Ectodermal cell (in vitro differentiated cells): ENCODE measurements at regions not wholly inside any gene's neighbourhood (a gene's known extent, or its start where the extent isn't known, plus 50 kb on each side); places are given as distances from the start of the nearest gene placed in this dataset.

ENCODE experiments used
- H3K27ac ChIP-seq: 2 replicates; pipeline ENCODE4 v1.7.0; 2013; ENCODE audit warnings: mild to moderate bottlenecking, low read depth, low read length; ENCODE audit not compliant: insufficient read depth, poor library complexity, severe bottlenecking
- H3K27me3 ChIP-seq: 2 replicates; pipeline ENCODE4 v1.7.0; 2013; ENCODE audit warnings: mild to moderate bottlenecking, low read length; ENCODE audit not compliant: insufficient read depth, control insufficient read depth, poor library complexity, severe bottlenecking
- H3K36me3 ChIP-seq: one replicate; pipeline ENCODE4 v1.7.0; 2013; ENCODE audit warnings: low read length; ENCODE audit not compliant: control insufficient read depth, insufficient read depth
- H3K4me1 ChIP-seq: one replicate; pipeline ENCODE4 v1.7.0; 2013; ENCODE audit warnings: low read length; ENCODE audit not compliant: control insufficient read depth, insufficient read depth
- H3K4me3 ChIP-seq: 2 replicates; pipeline ENCODE4 v1.7.0; 2013; ENCODE audit warnings: low read depth, low read length, control low read depth; ENCODE audit not compliant: insufficient read depth
- H3K9me3 ChIP-seq: 2 replicates; pipeline ENCODE4 v1.7.0; 2013; ENCODE audit warnings: mild to moderate bottlenecking, low read length, moderate library complexity; ENCODE audit not compliant: control insufficient read depth
- WGBS, 2 experiments: methylation state at CpG; one replicate each; pipeline ENCODE4 v1.1.7; 2013; ENCODE audit warnings: missing lambda C conversion rate in 2 of 2; 5-methylcytosine and 5-hydroxymethylcytosine counted together

- H3K4me3 ChIP-seq = no peak overlapping the region
- 23 to 24% methylated on average over 6 of the region's 6 CpGs for WGBS, 2 experiments
Observed at GRCh38 chr12:77685112-77685511, 145.6 kb upstream of the NAV3 start.

GRCh38 chr12:77682488-77682887, 148.2 kb upstream of the NAV3 start:
- no peaks in the 10 kb centered on the region for H3K4me1 ChIP-seq
- no peaks in the 10 kb centered on the region for H3K36me3 ChIP-seq
- H3K9me3 ChIP-seq = no peaks in the 10 kb centered on the region
- H3K4me3 ChIP-seq = no peak overlapping the region
- H3K27me3 ChIP-seq = no peaks in the 10 kb centered on the region
- H3K27ac ChIP-seq = no peak overlapping the region

More at GRCh38 chr12:77685112-77685511, 145.6 kb upstream of the NAV3 start:
- Histone ChIP-seq H3K9me3 (no peaks in the 10 kb centered on the region), H3K4me1 (no peaks in the 10 kb centered on the region), H3K36me3 (no peaks in the 10 kb centered on the region), H3K27me3 (no peaks in the 10 kb centered on the region), H3K27ac (no peak overlapping the region)

GRCh38 chr12:77681726-77682125, 149.0 kb upstream of the NAV3 start:
- 92 to 97% methylated on average over 2 of the region's 2 CpGs for WGBS, 2 experiments
- Histone ChIP-seq H3K36me3 (no peaks in the 10 kb centered on the region), H3K27ac (no peak overlapping the region), H3K4me1 (no peaks in the 10 kb centered on the region), H3K9me3 (no peaks in the 10 kb centered on the region), H3K4me3 (no peak overlapping the region), H3K27me3 (no peaks in the 10 kb centered on the region)

GRCh38 chr12:77679686-77680085, 151.0 kb upstream of the NAV3 start:
- no peak overlapping the region for H3K4me3 ChIP-seq
- no peaks in the 10 kb centered on the region for H3K27me3 ChIP-seq
- H3K9me3 ChIP-seq = no peaks in the 10 kb centered on the region
- WGBS, 2 experiments = 91 to 92% methylated on average over 8 of the region's 8 CpGs
- H3K27ac ChIP-seq = no peak overlapping the region
- no peaks in the 10 kb centered on the region for H3K36me3 ChIP-seq
- H3K4me1 ChIP-seq = no peaks in the 10 kb centered on the region

GRCh38 chr12:77678621-77679020, 152.1 kb upstream of the NAV3 start:
- no peaks in the 10 kb centered on the region for H3K27me3 ChIP-seq
- no peaks in the 10 kb centered on the region for H3K9me3 ChIP-seq
- no peak overlapping the region for H3K27ac ChIP-seq
- no peaks in the 10 kb centered on the region for H3K4me1 ChIP-seq
- H3K4me3 ChIP-seq = no peak overlapping the region
- H3K36me3 ChIP-seq = no peaks in the 10 kb centered on the region
- 88% methylated on average over 1 of the region's 1 CpG; no CpG with 5 or more reads in 1 of the 2 experiments for WGBS, 2 experiments

- Histone ChIP-seq H3K9me3 (no peaks in the 10 kb centered on the region), H3K36me3 (no peaks in the 10 kb centered on the region), H3K27me3 (no peaks in the 10 kb centered on the region), H3K27ac (no peak overlapping the region), H3K4me3 (no peak overlapping the region), H3K4me1 (no peaks in the 10 kb centered on the region)
- WGBS, 2 experiments = 93 to 94% methylated on average over 6 of the region's 6 CpGs
Observed at GRCh38 chr12:77667101-77667500, 163.6 kb upstream of the NAV3 start.

- H3K36me3 ChIP-seq = no peaks in the 10 kb centered on the region
- peaks cover 10% of the 10 kb centered on the region for H3K4me1 ChIP-seq
- no peak overlapping the region for H3K27ac ChIP-seq
- H3K9me3 ChIP-seq = no peaks in the 10 kb centered on the region
- H3K27me3 ChIP-seq = no peaks in the 10 kb centered on the region
- H3K4me3 ChIP-seq = no peak overlapping the region
Observed at GRCh38 chr12:77648716-77649115, 182.0 kb upstream of the NAV3 start.

GRCh38 chr12:77645966-77646598, 184.6 kb upstream of the NAV3 start:
- H3K27ac ChIP-seq = peak overlapping the region; percentile 22
- WGBS, 2 experiments = 14 to 29% methylated on average over 4 to 5 of the region's 5 CpGs
- H3K4me3 ChIP-seq = no peak overlapping the region
- H3K36me3 ChIP-seq = no peaks in the 10 kb centered on the region
- H3K4me1 ChIP-seq = peaks cover 10% of the 10 kb centered on the region
- H3K9me3 ChIP-seq = no peaks in the 10 kb centered on the region
- H3K27me3 ChIP-seq = no peaks in the 10 kb centered on the region

GRCh38 chr12:77644915-77645605, 185.6 kb upstream of the NAV3 start:
- Histone ChIP-seq H3K4me1 (peaks cover 10% of the 10 kb centered on the region), H3K9me3 (no peaks in the 10 kb centered on the region), H3K36me3 (no peaks in the 10 kb centered on the region), H3K27ac (peak overlapping the region; percentile 57), H3K4me3 (no peak overlapping the region), H3K27me3 (no peaks in the 10 kb centered on the region)
- WGBS, 2 experiments = 6 to 16% methylated on average over 3 of the region's 3 CpGs

- no peaks in the 10 kb centered on the region for H3K36me3 ChIP-seq
- 94 to 96% methylated on average over 2 to 3 of the region's 3 CpGs for WGBS, 2 experiments
- peaks cover 13% of the 10 kb centered on the region for H3K4me1 ChIP-seq
- no peak overlapping the region for H3K27ac ChIP-seq
- H3K27me3 ChIP-seq = no peaks in the 10 kb centered on the region
- H3K9me3 ChIP-seq = no peaks in the 10 kb centered on the region
- H3K4me3 ChIP-seq = no peak overlapping the region
Observed at GRCh38 chr12:77642246-77642645, 188.4 kb upstream of the NAV3 start.
